ENCODE measurements at regions not wholly inside any gene's neighbourhood (a gene's known extent, or its start where the extent isn't known, plus 50 kb on each side); places are given as distances from the start of the nearest gene placed in this dataset.
"Not testable (repeated sequence)": the region's sequence is repeated elsewhere in the genome, so short reads cannot be mapped to it uniquely, and the experiment has no call there.

- no peak for DNase-seq
Observed at GRCh38 chr3:145671121-145671520, 489.9 kb downstream of the PLOD2 start.

- no peak for DNase-seq
Observed at GRCh38 chr3:145673838-145674237, 487.1 kb downstream of the PLOD2 start.

GRCh38 chr3:145678401-145678800 lies 482.6 kb downstream of the PLOD2 start:
- no peak for DNase-seq

- DNase-seq = no peak
Observed at GRCh38 chr3:145681181-145681580, 479.8 kb downstream of the PLOD2 start.

- DNase-seq = not testable (repeated sequence)
Observed at GRCh38 chr3:145687978-145688377, 473.0 kb downstream of the PLOD2 start.

- DNase-seq = no peak
Observed at GRCh38 chr3:145692751-145693150, 468.2 kb downstream of the PLOD2 start.

GRCh38 chr3:145696011-145696410 lies 465.0 kb downstream of the PLOD2 start:
- no peak for DNase-seq

GRCh38 chr3:145698250-145698649 lies 462.7 kb downstream of the PLOD2 start:
- no peak for DNase-seq

GRCh38 chr3:145698749-145699148 lies 462.2 kb downstream of the PLOD2 start:
- DNase-seq = no peak

GRCh38 chr3:145704020-145704419 lies 457.0 kb downstream of the PLOD2 start:
- no peak for DNase-seq

GRCh38 chr3:145709779-145710178 lies 451.2 kb downstream of the PLOD2 start:
- DNase-seq = not testable (repeated sequence)

- DNase-seq = no peak
Observed at GRCh38 chr3:145716519-145716918, 444.5 kb downstream of the PLOD2 start.

- DNase-seq = no peak
Observed at GRCh38 chr3:145719114-145719513, 441.9 kb downstream of the PLOD2 start.

GRCh38 chr3:145721273-145721805 lies 439.6 kb downstream of the PLOD2 start:
- no peak for DNase-seq

- DNase-seq = no peak
Observed at GRCh38 chr3:145721815-145722214, 439.2 kb downstream of the PLOD2 start.

GRCh38 chr3:145727476-145727875 lies 433.5 kb downstream of the PLOD2 start:
- no peak for DNase-seq

GRCh38 chr3:145735631-145736030 lies 425.4 kb downstream of the PLOD2 start:
- DNase-seq = no peak

- no peak for DNase-seq
Observed at GRCh38 chr3:145737952-145738351, 423.0 kb downstream of the PLOD2 start.

GRCh38 chr3:145739926-145740325 lies 421.1 kb downstream of the PLOD2 start:
- DNase-seq = no peak

GRCh38 chr3:145750657-145751056 lies 410.3 kb downstream of the PLOD2 start:
- DNase-seq = no peak

- no peak for DNase-seq
Observed at GRCh38 chr3:145752576-145752975, 408.4 kb downstream of the PLOD2 start.

GRCh38 chr3:145754605-145755289 lies 406.2 kb downstream of the PLOD2 start:
- no peak for DNase-seq

- no peak for DNase-seq
Observed at GRCh38 chr3:145760036-145760435, 400.9 kb downstream of the PLOD2 start.

GRCh38 chr3:145767909-145768308 lies 393.1 kb downstream of the PLOD2 start:
- DNase-seq = no peak

GRCh38 chr3:145776782-145777408 lies 384.1 kb downstream of the PLOD2 start:
- peak; percentile 21 for DNase-seq
